ENCODE measurements at regions not wholly inside any gene's neighbourhood (a gene's known extent, or its start where the extent isn't known, plus 50 kb on each side); places are given as distances from the start of the nearest gene placed in this dataset.

GRCh38 chr11:133638921-133639320, 106.6 kb upstream of the OPCML start:
- no peak for TF ChIP-seq CTCF (IDR thresholded peaks at IDR 0.05)
- TF ChIP-seq POLR2AphosphoS5 (IDR thresholded peaks at IDR 0.05): no peak

All from stomach (tissue), 4 donors.